ENCODE measurements at regions not wholly inside any gene's neighbourhood (a gene's known extent, or its start where the extent isn't known, plus 50 kb on each side); places are given as distances from the start of the nearest gene placed in this dataset.

DNA sequence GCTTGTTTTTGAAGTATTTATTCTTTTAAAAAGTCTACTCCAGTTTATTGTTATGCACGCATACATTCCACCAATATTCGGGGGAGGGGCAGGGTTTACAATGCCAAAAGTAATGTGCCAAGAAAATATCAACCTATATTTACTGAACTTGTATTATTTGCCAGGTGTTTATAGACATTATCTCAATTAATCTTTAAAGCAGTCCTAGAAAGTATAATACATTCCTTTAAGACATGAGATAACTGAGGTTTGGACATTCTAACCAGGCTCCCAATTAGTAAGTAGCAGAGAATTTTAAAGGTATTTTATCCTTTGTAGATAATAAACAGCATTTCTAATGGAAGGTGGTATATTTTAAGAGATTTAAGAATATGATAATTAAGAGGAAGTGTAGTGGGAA, 124.5 kb upstream of the LRIG3 start:
- no peaks in the 10 kb centered on the region for H3K4me1 ChIP-seq (ENCODE audit: control insufficient read depth, low read depth, low read length)
- no peaks in the 10 kb centered on the region for H3K27me3 ChIP-seq (ENCODE audit: insufficient read depth, low read length, poor library complexity)
- H2AK5ac ChIP-seq (ENCODE audit: low read length): no peak overlapping the region
- no peak overlapping the region for H3K27ac ChIP-seq (ENCODE audit: low read depth, low read length)
- no peak overlapping the region for H3K4me2 ChIP-seq (ENCODE audit: low read length)
- H4K8ac ChIP-seq (ENCODE audit: low read depth, low read length): no peak overlapping the region
- H3K79me2 ChIP-seq (ENCODE audit: control insufficient read depth, insufficient read depth, low read length): no peaks in the 10 kb centered on the region
- no peak overlapping the region for H3K4me3 ChIP-seq (ENCODE audit: low read length)
- no peak for DNase-seq
- no peaks in the 10 kb centered on the region for H3K79me1 ChIP-seq (ENCODE audit: low read length)
- H3K36me3 ChIP-seq (ENCODE audit: control insufficient read depth, insufficient read depth, low read length): no peaks in the 10 kb centered on the region
- no peak overlapping the region for H4K5ac ChIP-seq (ENCODE audit: low read length)
- no peak overlapping the region for H2BK5ac ChIP-seq (ENCODE audit: low read length)
- H3K9ac ChIP-seq (ENCODE audit: low read length): no peak overlapping the region
- no peak overlapping the region for H3K4ac ChIP-seq (ENCODE audit: low read depth, low read length)
- H3K23ac ChIP-seq (ENCODE audit: low read length): no peak overlapping the region
- WGBS (ENCODE audit: extremely low coverage, insufficient coverage, low lambda C conversion rate): no CpG with 5 or more reads among the region's 2 CpGs
- no peak overlapping the region for H2BK15ac ChIP-seq (replicated peaks; ENCODE audit: low read depth)
- H3K18ac ChIP-seq (ENCODE audit: low read length): no peak overlapping the region
- no peak overlapping the region for H3K56ac ChIP-seq (ENCODE audit: low read length)
- no peak overlapping the region for H2BK120ac ChIP-seq (ENCODE audit: low read depth, low read length)

DNA sequence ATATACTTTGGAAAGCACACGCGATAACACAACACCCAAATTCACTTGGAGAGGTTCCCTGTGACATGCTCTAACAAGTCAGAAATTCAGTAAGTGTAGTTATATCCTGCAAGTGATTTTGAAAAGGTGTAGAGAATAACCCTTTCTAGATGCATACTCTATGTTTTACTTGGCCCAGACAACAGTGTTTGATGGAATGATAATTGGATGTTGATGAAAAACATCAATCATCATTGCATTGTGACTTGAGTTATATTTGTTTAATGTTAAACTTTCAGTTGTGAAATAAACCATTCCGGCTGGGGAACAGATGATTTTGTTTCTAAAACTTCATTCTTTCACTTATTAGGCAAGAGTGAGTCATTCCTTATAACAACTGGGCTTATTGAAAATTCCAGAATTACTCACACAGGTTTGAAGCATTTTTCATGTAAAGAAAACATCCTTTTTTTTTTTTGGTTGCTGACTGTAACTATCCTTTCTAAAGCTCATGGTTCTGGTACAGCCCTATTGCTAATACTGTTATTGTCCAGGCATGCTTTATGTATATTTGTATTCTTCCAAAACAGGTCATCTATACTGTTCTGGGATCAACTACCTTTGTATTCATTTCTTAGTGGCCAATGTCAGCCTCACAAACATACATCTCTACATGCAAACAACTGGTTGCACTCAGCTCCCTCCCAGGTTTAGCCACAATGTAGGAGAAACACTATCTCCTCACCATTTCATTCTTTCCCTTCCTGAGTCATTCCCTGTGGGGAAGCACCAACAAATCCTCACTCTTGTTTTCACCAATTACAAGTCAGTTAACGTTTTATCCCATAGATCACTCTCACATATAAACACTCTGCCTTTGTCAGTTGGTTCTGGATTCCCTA, 121.2 kb upstream of the LRIG3 start:
- DNase-seq: peak; percentile 23
- no peaks in the 10 kb centered on the region for H3K36me3 ChIP-seq (ENCODE audit: control insufficient read depth, insufficient read depth, low read length)
- WGBS (ENCODE audit: extremely low coverage, insufficient coverage, low lambda C conversion rate): no CpG with 5 or more reads among the region's 4 CpGs
- H4K5ac ChIP-seq (ENCODE audit: low read length): no peak overlapping the region
- no peaks in the 10 kb centered on the region for H3K79me2 ChIP-seq (ENCODE audit: control insufficient read depth, insufficient read depth, low read length)
- H3K4ac ChIP-seq (ENCODE audit: low read depth, low read length): no peak overlapping the region
- H2BK5ac ChIP-seq (ENCODE audit: low read length): no peak overlapping the region
- peak overlapping the region; percentile 10 for H3K18ac ChIP-seq (ENCODE audit: low read length)
- no peak overlapping the region for H3K4me2 ChIP-seq (ENCODE audit: low read length)
- no peak overlapping the region for H3K23ac ChIP-seq (ENCODE audit: low read length)
- no peak overlapping the region for H3K27ac ChIP-seq (ENCODE audit: low read depth, low read length)
- H3K79me1 ChIP-seq (ENCODE audit: low read length): no peaks in the 10 kb centered on the region
- H3K27me3 ChIP-seq (ENCODE audit: insufficient read depth, low read length, poor library complexity): no peaks in the 10 kb centered on the region
- H2BK15ac ChIP-seq (replicated peaks; ENCODE audit: low read depth): peak overlapping the region; percentile 85
- H3K4me3 ChIP-seq (ENCODE audit: low read length): no peak overlapping the region
- H3K4me1 ChIP-seq (ENCODE audit: control insufficient read depth, low read depth, low read length): no peaks in the 10 kb centered on the region
- H2AK5ac ChIP-seq (ENCODE audit: low read length): no peak overlapping the region
- no peak overlapping the region for H3K9ac ChIP-seq (ENCODE audit: low read length)
- H2BK120ac ChIP-seq (ENCODE audit: low read depth, low read length): no peak overlapping the region
- H4K8ac ChIP-seq (ENCODE audit: low read depth, low read length): no peak overlapping the region
- H3K56ac ChIP-seq (ENCODE audit: low read length): no peak overlapping the region

DNA sequence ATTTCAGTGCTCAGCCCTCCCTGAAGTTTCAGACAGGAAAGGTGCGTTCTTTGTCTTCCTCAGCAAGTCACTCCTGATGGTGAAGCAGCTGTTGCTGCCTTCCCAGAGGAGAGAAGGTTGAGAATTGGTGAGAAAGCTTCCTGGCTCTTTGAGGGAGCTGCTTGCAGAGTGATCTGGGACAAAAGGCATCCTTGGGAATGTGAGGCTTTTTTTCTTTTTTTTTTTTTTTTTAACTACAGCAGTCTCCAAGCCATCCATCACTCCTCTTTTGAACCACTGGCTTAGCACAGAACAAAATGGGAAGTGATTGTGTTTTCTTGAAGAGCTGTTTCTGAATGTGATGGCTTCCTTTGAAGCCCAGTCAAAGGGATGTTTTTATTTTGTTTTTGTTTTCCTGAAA, 120.4 kb upstream of the LRIG3 start:
- Histone ChIP-seq H3K18ac (ENCODE audit: low read length) (peak overlapping the region; percentile 84), H3K4me1 (ENCODE audit: control insufficient read depth, low read depth, low read length) (no peaks in the 10 kb centered on the region), H4K5ac (ENCODE audit: low read length) (no peak overlapping the region), H3K79me2 (ENCODE audit: control insufficient read depth, insufficient read depth, low read length) (no peaks in the 10 kb centered on the region), H4K8ac (ENCODE audit: low read depth, low read length) (no peak overlapping the region), H2AK5ac (ENCODE audit: low read length) (no peak overlapping the region), H3K4me3 (ENCODE audit: low read length) (no peak overlapping the region), H3K27ac (ENCODE audit: low read depth, low read length) (no peak overlapping the region), H3K9ac (ENCODE audit: low read length) (no peak overlapping the region), H3K56ac (ENCODE audit: low read length) (no peak overlapping the region), H3K4me2 (ENCODE audit: low read length) (no peak overlapping the region), H2BK5ac (ENCODE audit: low read length) (no peak overlapping the region), H3K79me1 (ENCODE audit: low read length) (no peaks in the 10 kb centered on the region), H2BK15ac (replicated peaks; ENCODE audit: low read depth) (no peak overlapping the region), H3K36me3 (ENCODE audit: control insufficient read depth, insufficient read depth, low read length) (no peaks in the 10 kb centered on the region), H2BK120ac (ENCODE audit: low read depth, low read length) (no peak overlapping the region), H3K27me3 (ENCODE audit: insufficient read depth, low read length, poor library complexity) (no peaks in the 10 kb centered on the region), H3K23ac (ENCODE audit: low read length) (no peak overlapping the region), H3K4ac (ENCODE audit: low read depth, low read length) (no peak overlapping the region)
- DNase-seq: peak; percentile 74
- no CpG with 5 or more reads among the region's 1 CpG for WGBS (ENCODE audit: extremely low coverage, insufficient coverage, low lambda C conversion rate)

DNA sequence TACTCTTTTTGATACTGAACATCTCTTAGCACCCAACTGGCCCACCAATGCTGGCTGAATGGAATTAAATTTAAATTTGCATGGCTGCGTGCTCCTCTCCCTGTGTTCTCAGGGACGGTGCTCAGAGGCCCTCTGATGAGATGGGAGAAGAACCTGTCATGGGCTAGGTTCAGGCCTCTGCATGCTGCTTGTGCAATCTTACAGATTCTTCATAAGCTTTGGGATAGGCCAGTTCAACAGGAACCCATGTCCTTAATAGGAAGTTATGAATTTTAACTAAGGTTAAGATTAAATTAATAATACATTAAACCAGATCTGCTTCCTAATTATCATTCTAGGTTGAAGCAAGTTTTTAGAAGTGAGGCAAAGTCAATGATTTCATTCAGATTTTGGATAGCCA, 119.7 kb upstream of the LRIG3 start:
- H3K4me1 ChIP-seq (ENCODE audit: control insufficient read depth, low read depth, low read length): no peaks in the 10 kb centered on the region
- H3K79me1 ChIP-seq (ENCODE audit: low read length): no peaks in the 10 kb centered on the region
- H2BK15ac ChIP-seq (replicated peaks; ENCODE audit: low read depth): no peak overlapping the region
- H3K79me2 ChIP-seq (ENCODE audit: control insufficient read depth, insufficient read depth, low read length): no peaks in the 10 kb centered on the region
- H4K8ac ChIP-seq (ENCODE audit: low read depth, low read length): no peak overlapping the region
- peak overlapping the region; percentile 84 for H3K18ac ChIP-seq (ENCODE audit: low read length)
- H3K23ac ChIP-seq (ENCODE audit: low read length): no peak overlapping the region
- no peaks in the 10 kb centered on the region for H3K27me3 ChIP-seq (ENCODE audit: insufficient read depth, low read length, poor library complexity)
- H3K27ac ChIP-seq (ENCODE audit: low read depth, low read length): no peak overlapping the region
- H3K56ac ChIP-seq (ENCODE audit: low read length): no peak overlapping the region
- H3K4me3 ChIP-seq (ENCODE audit: low read length): no peak overlapping the region
- no peak overlapping the region for H3K4ac ChIP-seq (ENCODE audit: low read depth, low read length)
- no peaks in the 10 kb centered on the region for H3K36me3 ChIP-seq (ENCODE audit: control insufficient read depth, insufficient read depth, low read length)
- H4K5ac ChIP-seq (ENCODE audit: low read length): no peak overlapping the region
- no peak overlapping the region for H2AK5ac ChIP-seq (ENCODE audit: low read length)
- no peak overlapping the region for H2BK5ac ChIP-seq (ENCODE audit: low read length)
- H3K9ac ChIP-seq (ENCODE audit: low read length): no peak overlapping the region
- no peak overlapping the region for H3K4me2 ChIP-seq (ENCODE audit: low read length)
- H2BK120ac ChIP-seq (ENCODE audit: low read depth, low read length): no peak overlapping the region
- no CpG with 5 or more reads among the region's 2 CpGs for WGBS (ENCODE audit: extremely low coverage, insufficient coverage, low lambda C conversion rate)
- no peak for DNase-seq

DNA sequence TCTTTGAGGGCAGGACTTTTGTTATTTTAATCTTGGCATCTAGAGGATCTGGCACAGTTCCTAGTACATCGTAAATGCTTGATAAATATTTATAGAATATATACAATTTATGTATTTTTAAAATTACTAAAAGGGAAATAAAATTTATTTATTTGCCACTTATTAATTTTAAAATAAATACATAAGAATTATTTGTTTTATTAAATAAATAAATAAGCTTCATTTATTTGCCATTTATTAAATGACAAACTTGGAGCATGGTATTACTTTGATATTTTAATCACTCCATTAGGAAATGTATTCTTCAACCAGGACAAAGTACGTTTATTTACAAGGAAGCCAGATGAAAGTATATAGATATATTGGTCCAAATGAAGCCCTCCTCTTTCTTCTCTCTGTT, 118.7 kb upstream of the LRIG3 start:
- Histone ChIP-seq H3K9ac (ENCODE audit: low read length) (no peak overlapping the region), H3K79me2 (ENCODE audit: control insufficient read depth, insufficient read depth, low read length) (no peaks in the 10 kb centered on the region), H3K4me2 (ENCODE audit: low read length) (no peak overlapping the region), H3K27ac (ENCODE audit: low read depth, low read length) (no peak overlapping the region), H3K4ac (ENCODE audit: low read depth, low read length) (no peak overlapping the region), H4K8ac (ENCODE audit: low read depth, low read length) (no peak overlapping the region), H3K4me1 (ENCODE audit: control insufficient read depth, low read depth, low read length) (no peaks in the 10 kb centered on the region), H3K27me3 (ENCODE audit: insufficient read depth, low read length, poor library complexity) (no peaks in the 10 kb centered on the region), H2BK15ac (replicated peaks; ENCODE audit: low read depth) (no peak overlapping the region), H3K23ac (ENCODE audit: low read length) (no peak overlapping the region), H3K18ac (ENCODE audit: low read length) (no peak overlapping the region), H3K79me1 (ENCODE audit: low read length) (no peaks in the 10 kb centered on the region), H3K36me3 (ENCODE audit: control insufficient read depth, insufficient read depth, low read length) (no peaks in the 10 kb centered on the region), H2BK5ac (ENCODE audit: low read length) (no peak overlapping the region), H2AK5ac (ENCODE audit: low read length) (no peak overlapping the region), H3K4me3 (ENCODE audit: low read length) (no peak overlapping the region), H3K56ac (ENCODE audit: low read length) (no peak overlapping the region), H2BK120ac (ENCODE audit: low read depth, low read length) (no peak overlapping the region), H4K5ac (ENCODE audit: low read length) (no peak overlapping the region)
- WGBS (ENCODE audit: extremely low coverage, insufficient coverage, low lambda C conversion rate): no CpG with 5 or more reads among the region's 2 CpGs
- DNase-seq: no peak

Measured in mesendoderm (in vitro differentiated cells).